OCI-LY3 (cell line): ENCODE measurements at regions not wholly inside any gene's neighbourhood (a gene's known extent, or its start where the extent isn't known, plus 50 kb on each side); places are given as distances from the start of the nearest gene placed in this dataset.

Source experiments
- EZH2phosphoT487 ChIP-seq: fragments of 200-600 bp; shearing (Covaris generic); IDR thresholded peaks from 2 replicates; pipeline ENCODE4 v1.6.1; 2018; ENCODE audit warnings: antibody characterized with exemption, mixed run types, low read depth
- TF ChIP-seq, protein P1 (sequence below): fragments of 200-600, 300-600 bp; sonication (generic); IDR thresholded peaks from 2 replicates; pipeline ENCODE4 v1.5.1; 2014; ENCODE audit warnings: antibody characterized with exemption, low read length, low read depth

DNA sequence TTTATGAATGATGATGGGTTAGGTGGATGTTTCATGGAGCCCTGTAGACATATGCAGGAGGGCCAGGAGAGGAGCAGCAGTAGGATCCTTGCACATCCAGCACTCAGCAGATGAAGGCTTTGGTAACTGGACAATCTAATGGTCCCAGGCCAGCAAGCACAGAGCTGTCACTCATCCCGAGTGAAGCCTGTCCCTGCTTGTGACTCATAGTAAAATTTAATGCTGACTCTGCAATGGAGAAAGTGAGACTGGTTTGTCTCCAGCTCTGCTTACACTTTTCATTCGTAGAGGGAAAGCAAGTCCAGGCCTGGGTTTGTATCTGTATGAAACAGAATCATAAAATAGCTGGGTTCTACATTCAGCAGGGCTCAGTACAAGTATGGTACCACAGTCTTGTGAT lies 131.7 kb downstream of the DTWD1 start:
- TF ChIP-seq, protein P1, sequence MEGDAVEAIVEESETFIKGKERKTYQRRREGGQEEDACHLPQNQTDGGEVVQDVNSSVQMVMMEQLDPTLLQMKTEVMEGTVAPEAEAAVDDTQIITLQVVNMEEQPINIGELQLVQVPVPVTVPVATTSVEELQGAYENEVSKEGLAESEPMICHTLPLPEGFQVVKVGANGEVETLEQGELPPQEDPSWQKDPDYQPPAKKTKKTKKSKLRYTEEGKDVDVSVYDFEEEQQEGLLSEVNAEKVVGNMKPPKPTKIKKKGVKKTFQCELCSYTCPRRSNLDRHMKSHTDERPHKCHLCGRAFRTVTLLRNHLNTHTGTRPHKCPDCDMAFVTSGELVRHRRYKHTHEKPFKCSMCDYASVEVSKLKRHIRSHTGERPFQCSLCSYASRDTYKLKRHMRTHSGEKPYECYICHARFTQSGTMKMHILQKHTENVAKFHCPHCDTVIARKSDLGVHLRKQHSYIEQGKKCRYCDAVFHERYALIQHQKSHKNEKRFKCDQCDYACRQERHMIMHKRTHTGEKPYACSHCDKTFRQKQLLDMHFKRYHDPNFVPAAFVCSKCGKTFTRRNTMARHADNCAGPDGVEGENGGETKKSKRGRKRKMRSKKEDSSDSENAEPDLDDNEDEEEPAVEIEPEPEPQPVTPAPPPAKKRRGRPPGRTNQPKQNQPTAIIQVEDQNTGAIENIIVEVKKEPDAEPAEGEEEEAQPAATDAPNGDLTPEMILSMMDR, result no peak
- TF ChIP-seq EZH2phosphoT487, result no peak
